Endothelial cell of umbilical vein (primary cell): ENCODE measurements at regions not wholly inside any gene's neighbourhood (a gene's known extent, or its start where the extent isn't known, plus 50 kb on each side); places are given as distances from the start of the nearest gene placed in this dataset.

Experiments
- BruUV-seq: library from RNA; stranded (reverse); fragments of 400-500 nt; replicated peaks from 2 replicates; lab custom pipeline; 2021; lab: Mats Ljungman, UMichigan
- CTCF ChIA-PET: fragments of 300-600, 350-600 bp; sonication (Branson Sonifier 250); formaldehyde crosslinking; loops from one replicate; lab custom pipeline; 2021; ENCODE audit warnings: antibody characterized with exemption, inconsistent platforms; lab: Charles Lee
- POLR2A ChIA-PET: fragments of 300-600, 350-600 bp; sonication (Branson Sonifier 250); formaldehyde crosslinking; loops from one replicate; lab custom pipeline; 2021; ENCODE audit warnings: antibody characterized with exemption, inconsistent platforms; lab: Charles Lee
- DNase-seq: peaks from one replicate; pipeline ENCODE4 v3.0.0-alpha.2; 2011; ENCODE audit warnings: low read depth, low spot score
- FAIRE-seq: peaks from 2 replicates; lab custom pipeline; 2011; peaks lifted over from hg19 to GRCh38; lab: Jason Lieb, UNC
- H2AFZ ChIP-seq: 2 replicates; pipeline ENCODE4 v1.6.0; 2012; ENCODE audit warnings: low read depth, low read length, control low read depth, inconsistent platforms
- H3K27ac ChIP-seq: 2 replicates; pipeline ENCODE4 v1.5.1; 2011; ENCODE audit warnings: low read depth, mild to moderate bottlenecking, control low read depth, low read length, moderate library complexity; ENCODE audit not compliant: insufficient read depth
- H3K27me3 ChIP-seq, 2 experiments: 2 replicates each; pipeline versions ENCODE4 v1.6.0 to v1.6.1; 2011; ENCODE audit warnings: low read length in 2 of 2, mixed read lengths in 1 of 2; ENCODE audit not compliant: control insufficient read depth in 2 of 2, insufficient read depth in 2 of 2
- H3K36me3 ChIP-seq, 2 experiments: 2 replicates in 1 of 2; 3 replicates in 1 of 2; pipeline ENCODE4 v1.5.1; 2011; ENCODE audit warnings: low read length in 2 of 2, mild to moderate bottlenecking in 1 of 2, moderate library complexity in 1 of 2; ENCODE audit not compliant: control insufficient read depth in 2 of 2, insufficient read depth in 2 of 2; ENCODE audit errors: extremely low read depth in 1 of 2
- H3K4me1 ChIP-seq: 3 replicates; pipeline ENCODE4 v1.5.1; 2011; ENCODE audit warnings: mild to moderate bottlenecking, low read length; ENCODE audit not compliant: control insufficient read depth, insufficient read depth; ENCODE audit errors: extremely low read depth
- H3K4me2 ChIP-seq: 2 replicates; pipeline ENCODE4 v1.6.1; 2011; ENCODE audit warnings: low read length, control low read depth, mixed read lengths; ENCODE audit not compliant: insufficient read depth
- H3K4me3 ChIP-seq, 3 experiments: fragments of 200-600 bp in 1 of 3; sonication (generic), shearing (Covaris generic) in 1 of 3; replicated peaks in 1 of 3; 2 replicates each; pipeline ENCODE4 v1.5.1; 2011 to 2016; ENCODE audit warnings: control low read depth in 3 of 3, low read length in 3 of 3, mild to moderate bottlenecking in 2 of 3, inconsistent platforms in 1 of 3, low read depth in 1 of 3, moderate library complexity in 1 of 3; ENCODE audit not compliant: insufficient read depth in 1 of 3
- H3K79me2 ChIP-seq: 2 replicates; pipeline ENCODE4 v1.6.0; 2012; ENCODE audit warnings: low read length, inconsistent platforms; ENCODE audit not compliant: control insufficient read depth, insufficient read depth
- H3K9ac ChIP-seq: replicated peaks from 2 replicates; pipeline ENCODE3; 2011; ENCODE audit warnings: low read length, control low read depth; ENCODE audit not compliant: insufficient read depth; ENCODE audit errors: extremely low read depth
- H3K9me1 ChIP-seq: replicated peaks from 3 replicates; pipeline ENCODE4 v1.6.0; 2011; ENCODE audit warnings: mild to moderate bottlenecking, low read length; ENCODE audit not compliant: control insufficient read depth, insufficient read depth; ENCODE audit errors: extremely low read depth
- H3K9me3 ChIP-seq: replicated peaks from 2 replicates; pipeline ENCODE4 v1.5.1; 2012; ENCODE audit warnings: low read length, inconsistent platforms; ENCODE audit not compliant: control insufficient read depth, insufficient read depth
- H4K20me1 ChIP-seq: replicated peaks from 2 replicates; pipeline ENCODE3; 2011; ENCODE audit warnings: mild to moderate bottlenecking, low read length; ENCODE audit not compliant: control insufficient read depth, insufficient read depth; ENCODE audit errors: extremely low read depth
- CTCF ChIP-seq, 2 donors: IDR thresholded peaks; 1 replicate in 1 of 2; 2 replicates in 1 of 2; pipeline ENCODE4 v1.5.1; 2011; ENCODE audit warnings: low read length in 2 of 2, mild to moderate bottlenecking in 2 of 2, moderate library complexity in 2 of 2, control low read depth in 1 of 2, inconsistent platforms in 1 of 2, low read depth in 1 of 2; ENCODE audit not compliant: insufficient read depth in 1 of 2; ENCODE audit errors: extremely low read depth in 1 of 2
- EZH2 ChIP-seq: IDR thresholded peaks from 2 replicates; pipeline ENCODE4 v1.6.1; 2012; ENCODE audit warnings: borderline replicate concordance, low read depth, mild to moderate bottlenecking, moderate library complexity, low read length, inconsistent platforms; ENCODE audit not compliant: severe bottlenecking
- FOS ChIP-seq: IDR thresholded peaks from 2 replicates; pipeline ENCODE4 v1.6.1; 2011; ENCODE audit warnings: mild to moderate bottlenecking, low read length, moderate library complexity, borderline replicate concordance; ENCODE audit not compliant: insufficient read depth
- GATA2 ChIP-seq: IDR thresholded peaks from 2 replicates; pipeline ENCODE4 v1.7.0; 2011; ENCODE audit warnings: low read depth, mild to moderate bottlenecking, moderate library complexity, mixed read lengths, low read length; ENCODE audit not compliant: insufficient read length, insufficient read depth
- JUN ChIP-seq: IDR thresholded peaks from 2 replicates; pipeline ENCODE4 v1.6.1; 2011; ENCODE audit warnings: borderline replicate concordance, low read depth; ENCODE audit not compliant: insufficient read length, insufficient read depth
- MAX ChIP-seq: IDR thresholded peaks from 2 replicates; pipeline ENCODE4 v1.6.1; 2011; ENCODE audit not compliant: insufficient read depth, insufficient read length
- MYC ChIP-seq: IDR thresholded peaks from one replicate; pipeline ENCODE4 v1.6.1; 2011; ENCODE audit warnings: mild to moderate bottlenecking, low read depth, low read length
- POLR2A ChIP-seq: IDR thresholded peaks from 2 replicates; pipeline ENCODE4 v1.6.1; 2012; ENCODE audit warnings: low read depth, mild to moderate bottlenecking, control low read depth, low read length
- POLR2AphosphoS5 ChIP-seq: IDR thresholded peaks from 2 replicates; pipeline ENCODE4 v1.6.1; 2012; ENCODE audit warnings: low read depth, mild to moderate bottlenecking, control low read depth, low read length, moderate library complexity; ENCODE audit not compliant: insufficient read depth
- dilution Hi-C: fragments of 300-500 bp; cut with MboI; formaldehyde crosslinking; loops from one replicate; pipeline ENCODE4 v1.15.0; 2019; ENCODE audit warnings: low sequenced_read_pairs; ENCODE audit not compliant: extremely low pct_ligation_motif_present
- intact Hi-C: fragments of 100-400 bp; cut with micrococcal nuclease; formaldehyde crosslinking; loops from one replicate; pipeline ENCODE4 v1.10.0; 2022

- dilution Hi-C loops (no loop called here), intact Hi-C loops (no loop called here)
- ChIA-PET POLR2A (no interaction called here), CTCF (no interaction called here)
- no peak overlapping the region for H3K9ac ChIP-seq
- FAIRE-seq (no peak), DNase-seq (no peak)
- TF ChIP-seq CTCF (IDR thresholded peaks at IDR 0.05; ENCODE audit: extremely low read depth in 1 of 2, insufficient read depth in 1 of 2, low read depth in 1 of 2, low read length in 2 of 2) = no peak
- no peak for TF ChIP-seq MAX
- TF ChIP-seq POLR2A = no peak
- TF ChIP-seq GATA2 = no peak
- no peak for TF ChIP-seq MYC
- BruUV-seq = no TSS peak
- no peak overlapping the region for H3K27ac ChIP-seq
- no peaks in the 10 kb centered on the region for H3K27me3 ChIP-seq
- H3K36me3 ChIP-seq = no peaks in the 10 kb centered on the region
- no peak overlapping the region for H3K4me2 ChIP-seq
- no peaks in the 10 kb centered on the region for H3K9me1 ChIP-seq
- H3K4me3 ChIP-seq = no peak overlapping the region
- H3K9me3 ChIP-seq = no peaks in the 10 kb centered on the region
- no peaks in the 10 kb centered on the region for H3K79me2 ChIP-seq
- H3K4me1 ChIP-seq = no peaks in the 10 kb centered on the region
- no peak overlapping the region for H2AFZ ChIP-seq
- no peaks in the 10 kb centered on the region for H4K20me1 ChIP-seq
Observed at GRCh38 chr7:91596287-91596686, 284.2 kb downstream of the MTERF1 start.

GRCh38 chr7:91598791-91599190 is 281.7 kb downstream of the MTERF1 start:
- Histone ChIP-seq H3K36me3 (no peaks in the 10 kb centered on the region), H3K9me1 (no peaks in the 10 kb centered on the region), H4K20me1 (no peaks in the 10 kb centered on the region), H3K27ac (no peak overlapping the region), H3K4me3 (no peak overlapping the region), H3K9me3 (no peaks in the 10 kb centered on the region), H3K27me3 (no peaks in the 10 kb centered on the region), H3K4me2 (no peak overlapping the region), H3K9ac (no peak overlapping the region), H3K79me2 (no peaks in the 10 kb centered on the region), H3K4me1 (no peaks in the 10 kb centered on the region), H2AFZ (no peak overlapping the region)
- dilution Hi-C loops (no loop called here), intact Hi-C loops (no loop called here)
- FAIRE-seq (no peak), DNase-seq (no peak)
- no TSS peak for BruUV-seq
- TF ChIP-seq CTCF (IDR thresholded peaks at IDR 0.05; ENCODE audit: extremely low read depth in 1 of 2, insufficient read depth in 1 of 2, low read depth in 1 of 2, low read length in 2 of 2) (no peak), EZH2 (no peak), MAX (no peak), FOS (no peak), MYC (no peak), GATA2 (no peak), POLR2A (no peak), JUN (no peak), POLR2AphosphoS5 (no peak)
- POLR2A ChIA-PET = no interaction called here
- CTCF ChIA-PET = interaction anchor here (1.3 kb wide), 1 partner anchor 11 kb away, joined by 3 read pairs; no protein-coding TSS in a partner anchor
